HL-60 (cell line): ENCODE measurements at regions not wholly inside any gene's neighbourhood (a gene's known extent, or its start where the extent isn't known, plus 50 kb on each side); places are given as distances from the start of the nearest gene placed in this dataset.

Experiments used
- DNase-seq, 2 experiments: peaks; one replicate each; pipeline ENCODE4 v3.0.0-alpha.2; 2010 to 2020; ENCODE audit warnings: low read depth in 1 of 2, low spot score in 1 of 2
- H3K27ac ChIP-seq: fragments of 250-450 bp; sonication (Bioruptor Pico); replicated peaks from 2 replicates; pipeline ENCODE4 v1.5.1; 2020; ENCODE audit warnings: mild to moderate bottlenecking, moderate library complexity
- H3K27me3 ChIP-seq: fragments of 250-450 bp; sonication (Bioruptor Pico); 2 replicates; pipeline ENCODE4 v1.5.1; 2021; ENCODE audit warnings: mild to moderate bottlenecking, moderate library complexity; ENCODE audit not compliant: insufficient read depth, poor library complexity, severe bottlenecking
- H3K4me3 ChIP-seq: replicated peaks from 2 replicates; pipeline ENCODE4 v1.5.1; 2011; ENCODE audit warnings: mild to moderate bottlenecking, control low read depth, low read length; ENCODE audit not compliant: insufficient read depth
- CTCF ChIP-seq: IDR thresholded peaks from one replicate; pipeline ENCODE4 v1.5.1; 2011; ENCODE audit warnings: low read length, control low read depth, inconsistent platforms; ENCODE audit not compliant: insufficient read depth
- GABPA ChIP-seq: IDR thresholded peaks from 2 replicates; pipeline ENCODE4 v1.6.1; 2012; ENCODE audit warnings: low read depth
- POLR2AphosphoS5 ChIP-seq: IDR thresholded peaks from 2 replicates; pipeline ENCODE4 v1.6.1; 2012; ENCODE audit warnings: low read depth
- REST ChIP-seq: IDR thresholded peaks from 2 replicates; pipeline ENCODE4 v1.6.1; 2012; ENCODE audit warnings: low read depth; ENCODE audit not compliant: insufficient replicate concordance
- SPI1 ChIP-seq: IDR thresholded peaks from 2 replicates; pipeline ENCODE4 v1.6.1; 2012; ENCODE audit warnings: low read depth, mild to moderate bottlenecking, borderline replicate concordance

GRCh38 chr7:130881091-130881798 is 147.2 kb upstream of the KLF14 start:
- Histone ChIP-seq H3K27ac (no peak overlapping the region), H3K4me3 (no peak overlapping the region), H3K27me3 (no peaks in the 10 kb centered on the region)
- no peak for DNase-seq
- no peak for TF ChIP-seq POLR2AphosphoS5
- no peak for TF ChIP-seq REST
- TF ChIP-seq SPI1, result no peak
- no peak for TF ChIP-seq CTCF
- TF ChIP-seq GABPA, result no peak

- no peak for TF ChIP-seq GABPA
- no peak for TF ChIP-seq SPI1
- TF ChIP-seq REST, result no peak
- no peak for TF ChIP-seq POLR2AphosphoS5
- TF ChIP-seq CTCF, result no peak
- Histone ChIP-seq H3K27me3 (no peaks in the 10 kb centered on the region), H3K27ac (no peak overlapping the region), H3K4me3 (no peak overlapping the region)
- DNase-seq, result no peak
Measured at GRCh38 chr7:130881799-130882141, 147.8 kb upstream of the KLF14 start.

GRCh38 chr7:130882396-130882795 is 148.4 kb upstream of the KLF14 start:
- no peaks in the 10 kb centered on the region for H3K27me3 ChIP-seq
- H3K27ac ChIP-seq, result no peak overlapping the region
- H3K4me3 ChIP-seq, result no peak overlapping the region
- DNase-seq, result no peak
- no peak for TF ChIP-seq CTCF
- TF ChIP-seq POLR2AphosphoS5, result no peak
- TF ChIP-seq REST, result no peak
- TF ChIP-seq GABPA, result no peak
- TF ChIP-seq SPI1, result no peak
